ENCODE measurements at regions not wholly inside any gene's neighbourhood (a gene's known extent, or its start where the extent isn't known, plus 50 kb on each side); places are given as distances from the start of the nearest gene placed in this dataset.
"Not testable (repeated sequence)": the region's sequence is repeated elsewhere in the genome, so short reads cannot be mapped to it uniquely, and the experiment has no call there.

DNA sequence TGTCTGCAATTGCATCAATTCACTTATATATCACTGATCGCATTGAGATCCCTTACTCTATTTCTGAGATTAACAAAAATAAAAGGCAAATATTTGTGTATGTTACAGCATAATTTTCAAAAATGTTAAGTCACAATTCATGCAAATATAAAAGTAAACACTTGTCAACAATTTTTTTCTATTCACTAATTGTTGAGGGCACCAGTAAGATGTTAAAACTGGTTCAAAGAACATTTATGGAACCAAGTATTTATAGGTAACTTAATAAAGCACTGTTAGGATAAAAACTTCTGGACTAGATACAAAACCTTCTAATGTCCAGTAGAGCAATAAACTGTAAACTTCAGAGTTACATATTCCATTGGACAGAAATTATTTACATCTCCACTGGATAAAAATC lies 586.1 kb upstream of the AUTS2 start:
- no peak for DNase-seq (ENCODE audit: low read depth)

GRCh38 chr7:69017208-69017607 lies 581.1 kb upstream of the AUTS2 start:
- no peak for DNase-seq (ENCODE audit: low read depth)

DNA sequence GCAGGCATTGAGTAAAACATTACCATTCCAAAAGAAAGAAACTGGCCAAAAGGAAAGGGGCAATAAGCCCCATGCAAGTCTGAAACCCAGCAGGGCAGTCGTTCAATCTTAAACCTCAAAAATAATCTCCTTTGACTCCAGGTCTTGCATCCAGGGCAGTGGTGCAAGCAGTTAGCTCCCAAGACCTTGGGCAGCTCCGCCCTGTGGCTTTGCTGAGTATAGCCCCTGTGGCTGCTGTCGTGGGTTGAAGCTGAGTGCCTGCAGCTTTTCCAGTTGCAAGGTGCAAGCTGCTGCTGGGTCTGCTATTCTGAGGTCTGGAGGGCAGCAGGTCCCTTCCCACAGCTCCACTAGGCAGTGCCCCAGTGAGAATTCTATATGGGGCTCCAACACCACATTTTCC lies 580.1 kb upstream of the AUTS2 start:
- no peak for DNase-seq (ENCODE audit: low read depth)

GRCh38 chr7:69019437-69019836 lies 578.8 kb upstream of the AUTS2 start:
- DNase-seq (ENCODE audit: low read depth): no peak

DNA sequence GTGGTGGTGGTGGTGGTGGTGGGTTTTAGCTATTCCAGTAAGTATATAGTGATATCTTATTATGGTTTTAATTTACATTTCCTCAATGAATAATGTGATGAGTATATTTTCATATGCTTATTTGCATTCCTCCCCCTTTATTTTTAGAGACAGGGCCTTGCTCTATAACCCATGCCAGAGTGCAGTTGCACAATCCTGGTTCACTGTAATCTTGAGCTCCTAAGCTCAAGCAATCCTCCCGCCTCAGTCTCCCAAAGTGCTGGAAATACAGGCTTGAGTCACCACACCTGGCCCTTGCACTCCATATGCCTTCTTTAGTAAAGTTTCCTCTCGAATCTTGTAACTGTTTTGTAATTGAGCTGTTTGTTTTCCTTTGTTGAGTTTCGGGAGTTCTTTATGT lies 577.7 kb upstream of the AUTS2 start:
- DNase-seq (ENCODE audit: low read depth): no peak

DNA sequence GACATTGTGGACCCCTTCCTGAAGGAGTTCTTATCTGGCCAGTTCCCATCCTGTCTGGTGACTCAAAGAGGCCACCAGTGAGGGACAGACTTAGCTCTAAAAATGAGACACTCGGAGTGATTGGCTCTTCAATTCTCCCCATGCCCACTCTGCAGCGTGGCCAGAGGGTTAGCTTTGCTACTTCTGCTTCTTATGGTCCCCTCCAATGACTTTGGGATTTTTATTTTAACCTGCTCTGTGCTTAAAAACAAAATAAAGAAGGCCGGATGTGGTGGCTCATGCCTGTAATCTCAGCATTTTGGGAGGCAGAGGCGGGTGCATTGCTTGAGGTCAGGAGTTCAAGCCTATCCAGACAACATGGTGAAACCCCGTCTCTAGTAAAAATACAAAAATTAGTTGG lies 573.0 kb upstream of the AUTS2 start:
- DNase-seq (ENCODE audit: low read depth): no peak

- no peak for DNase-seq (ENCODE audit: low read depth)
These were observed 565.4 kb upstream of the AUTS2 start for GRCh38 chr7:69032848-69033247.

GRCh38 chr7:69035826-69036225 lies 562.4 kb upstream of the AUTS2 start:
- DNase-seq (ENCODE audit: low read depth): no peak

GRCh38 chr7:69036301-69036700 lies 562.0 kb upstream of the AUTS2 start:
- no peak for DNase-seq (ENCODE audit: low read depth)

DNA sequence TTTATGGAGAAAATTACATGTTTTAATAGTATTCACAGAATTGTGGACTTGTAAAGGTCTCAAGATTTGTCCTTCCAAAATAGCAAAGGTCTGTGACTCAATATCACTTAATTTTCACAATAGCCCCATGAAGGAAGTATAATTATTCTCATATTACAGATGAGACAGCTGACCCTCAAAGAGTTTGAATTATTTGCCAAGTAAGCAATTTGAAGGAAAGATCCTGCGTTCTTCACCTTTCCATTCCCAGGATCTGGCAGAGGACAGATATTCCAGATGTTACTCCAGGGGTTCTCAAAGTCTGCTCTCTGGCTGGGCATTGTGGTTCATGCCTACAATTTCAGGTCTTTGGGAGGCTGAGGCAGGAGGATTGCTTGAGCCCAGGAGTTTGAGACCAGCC lies 559.4 kb upstream of the AUTS2 start:
- DNase-seq (ENCODE audit: low read depth): no peak

DNA sequence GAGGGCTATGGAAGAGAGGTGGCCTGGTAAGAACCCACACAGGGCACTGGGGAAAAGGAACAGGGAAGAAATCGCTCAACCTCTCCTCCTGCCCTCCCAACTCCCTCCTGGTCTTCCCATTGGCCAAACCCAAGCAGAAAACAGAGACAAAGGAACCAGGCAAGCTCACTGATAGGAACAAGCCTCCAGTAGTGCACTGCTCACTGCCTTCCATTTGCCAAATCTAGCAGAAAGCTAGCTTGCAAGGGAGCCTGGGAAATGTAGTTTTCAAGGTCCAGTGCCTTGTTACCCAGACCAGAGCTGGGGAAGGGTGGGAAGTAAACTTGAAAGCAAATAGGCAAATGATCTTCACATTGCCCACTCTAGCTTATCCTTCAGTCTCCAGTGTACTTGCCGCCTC lies 556.1 kb upstream of the AUTS2 start:
- DNase-seq (ENCODE audit: low read depth): no peak

DNA sequence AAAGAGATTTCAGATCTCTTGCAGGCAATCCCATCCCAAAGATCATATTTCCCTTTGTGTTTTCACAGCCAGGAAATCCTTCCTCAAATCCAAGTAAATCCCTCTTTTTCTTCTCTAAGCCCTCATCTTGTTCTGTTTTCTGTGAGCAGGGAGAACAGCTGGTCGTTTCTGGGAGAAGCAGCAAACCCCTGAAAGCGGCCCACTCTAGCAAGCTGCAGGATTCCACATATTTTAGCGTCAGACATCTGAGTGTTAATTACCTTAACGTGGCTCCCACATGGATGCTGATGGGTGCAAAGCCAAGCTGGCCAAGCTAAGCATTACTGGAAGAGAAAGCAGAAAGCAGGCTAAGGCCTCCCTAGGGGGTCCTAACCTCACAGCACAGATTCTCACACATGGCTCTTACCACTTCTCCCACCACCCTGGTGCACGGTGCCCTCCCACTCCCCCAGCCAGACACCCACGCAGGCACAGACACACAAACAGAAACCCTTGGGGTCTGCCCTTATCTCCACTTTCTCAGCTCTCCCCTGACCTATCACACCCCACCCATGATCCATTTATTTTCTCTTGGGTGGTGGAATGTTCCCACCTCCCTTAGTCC lies 551.0 kb upstream of the AUTS2 start:
- DNase-seq (ENCODE audit: low read depth): no peak

DNA sequence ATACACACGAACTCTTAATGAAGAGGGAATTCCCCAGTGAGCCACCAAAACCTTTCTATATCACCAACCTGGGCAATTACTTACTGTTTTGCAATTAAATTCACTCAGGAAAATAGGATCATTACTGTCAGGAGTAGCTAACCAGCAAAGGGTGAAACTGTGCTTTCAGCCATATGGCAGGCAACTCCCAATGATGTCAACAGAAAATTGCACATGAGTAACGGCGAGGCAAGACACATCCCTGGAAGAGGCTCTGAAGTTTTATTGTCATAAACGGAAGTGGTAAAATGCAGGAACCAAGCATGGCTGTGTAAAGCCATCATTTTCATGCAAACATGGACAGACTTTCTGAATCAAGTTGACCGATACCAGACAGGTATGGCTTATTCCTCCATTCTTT lies 548.9 kb upstream of the AUTS2 start:
- no peak for DNase-seq (ENCODE audit: low read depth)

- DNase-seq (ENCODE audit: low read depth): no peak
These were observed 545.8 kb upstream of the AUTS2 start for GRCh38 chr7:69052447-69052846.

DNA sequence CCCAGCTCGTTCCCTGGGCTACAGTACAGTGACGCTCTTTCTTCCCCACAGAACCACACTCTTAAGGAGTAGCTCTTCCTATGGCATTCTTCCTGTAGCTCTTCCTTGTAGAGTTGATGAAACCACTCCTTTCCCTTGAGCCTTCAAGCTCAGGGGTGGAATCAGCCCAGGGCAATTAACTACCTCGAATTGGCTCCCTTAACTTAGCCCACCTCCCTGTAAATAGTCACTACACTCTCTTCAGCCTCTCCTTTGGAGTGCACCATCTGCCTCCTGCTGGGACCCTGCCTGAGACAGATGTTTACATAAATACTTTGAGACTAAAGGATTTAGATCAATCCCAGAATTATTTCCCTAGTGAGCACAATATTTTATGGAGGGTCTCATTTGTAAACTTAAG lies 537.8 kb upstream of the AUTS2 start:
- no peak for DNase-seq (ENCODE audit: low read depth)

GRCh38 chr7:69062020-69062765 lies 536.1 kb upstream of the AUTS2 start:
- DNase-seq (ENCODE audit: low read depth): no peak

DNA sequence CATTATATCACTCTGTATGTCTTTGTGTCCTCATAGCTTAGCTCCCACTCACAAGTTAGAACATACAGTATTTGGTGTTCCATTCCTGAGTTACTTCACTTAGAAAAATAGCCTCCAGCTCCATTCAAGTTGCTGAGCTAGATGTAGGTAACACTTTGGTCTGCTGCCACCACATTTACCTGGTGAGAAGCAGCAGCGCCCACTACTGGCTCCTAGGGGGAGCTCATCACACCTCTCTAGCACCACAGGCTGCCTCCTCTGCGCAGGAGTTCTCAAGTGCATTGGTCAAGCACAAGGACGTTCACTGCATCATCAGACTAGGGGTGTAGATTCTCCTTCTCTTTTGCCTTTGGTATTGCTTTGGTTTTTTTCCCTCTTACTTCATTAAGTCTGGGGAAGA lies 530.9 kb upstream of the AUTS2 start:
- no peak for DNase-seq (ENCODE audit: low read depth)

DNA sequence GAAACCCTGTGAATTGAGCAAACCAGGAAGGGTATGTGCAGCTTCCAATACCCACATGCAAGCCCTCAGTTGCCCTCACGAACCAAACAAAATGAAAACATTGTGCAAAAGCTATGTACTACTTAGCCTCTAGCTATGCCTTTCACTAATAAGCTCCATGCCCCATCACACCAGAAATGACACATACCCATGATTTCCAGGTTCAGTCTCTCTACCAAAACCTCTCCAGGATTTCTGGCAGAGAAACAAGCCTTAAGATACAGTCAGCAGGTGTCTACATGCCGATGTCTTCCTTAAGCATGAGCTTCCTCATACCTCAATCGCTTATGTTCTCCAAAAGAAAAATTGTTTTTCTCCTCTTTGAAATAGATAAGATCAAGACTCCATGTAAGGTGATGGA lies 527.8 kb upstream of the AUTS2 start:
- no peak for DNase-seq (ENCODE audit: low read depth)

DNA sequence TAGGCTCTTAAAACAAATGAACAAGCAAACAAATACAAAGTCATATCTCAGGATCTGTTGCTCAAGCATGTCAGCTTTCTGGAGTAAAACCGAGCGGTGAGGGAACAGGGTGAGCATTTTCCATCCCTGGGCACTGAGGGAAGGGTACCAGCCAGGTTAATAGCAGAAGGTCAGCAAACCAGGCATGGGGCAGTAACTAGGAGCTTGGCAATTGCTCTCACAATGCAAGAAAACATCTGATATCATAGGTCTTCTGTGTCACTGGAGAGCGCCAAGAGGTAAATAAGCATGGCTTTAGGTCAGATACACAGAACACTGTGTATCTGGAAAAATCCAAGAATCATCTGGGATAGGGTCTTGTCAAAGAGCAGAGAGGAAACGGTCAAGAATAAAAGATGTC lies 521.7 kb upstream of the AUTS2 start:
- no peak for DNase-seq (ENCODE audit: low read depth)

DNA sequence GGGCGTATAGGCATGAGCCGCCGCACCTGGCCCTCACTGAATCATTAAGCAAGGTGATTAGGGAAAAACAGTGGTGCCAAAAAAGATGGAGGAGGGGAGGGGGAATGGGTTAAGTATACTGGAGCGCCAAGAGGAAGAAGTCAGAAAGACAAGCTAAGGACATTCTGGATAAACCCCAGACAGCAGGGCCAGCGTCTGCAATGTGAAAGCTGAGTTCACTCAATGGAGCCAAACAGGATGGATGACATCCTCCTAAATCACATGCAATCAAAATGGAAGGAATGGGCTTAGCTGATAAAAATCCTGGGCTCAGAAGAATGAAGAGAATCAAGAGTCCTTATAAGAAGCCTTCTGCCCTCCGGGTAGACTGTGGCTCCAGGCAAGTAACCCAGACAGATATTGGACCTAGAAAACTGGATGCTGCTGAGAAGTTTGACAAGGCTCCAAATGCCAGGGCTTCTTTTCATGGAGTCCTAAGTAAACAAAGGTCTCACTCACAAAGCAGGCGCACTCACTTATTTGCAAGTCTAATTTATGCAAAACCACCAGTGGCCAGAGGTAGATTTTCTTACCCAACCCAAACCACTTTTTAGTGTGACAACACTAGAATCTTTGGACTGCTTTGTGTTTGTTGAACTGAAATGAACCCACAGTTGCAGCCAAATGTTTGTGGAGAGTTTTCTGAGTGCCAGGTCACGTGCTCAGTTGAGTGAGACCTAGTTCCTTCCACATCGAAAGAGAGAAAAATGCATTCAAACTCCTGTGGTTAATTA lies 519.1 kb upstream of the AUTS2 start:
- no peak for DNase-seq (ENCODE audit: low read depth)

DNA sequence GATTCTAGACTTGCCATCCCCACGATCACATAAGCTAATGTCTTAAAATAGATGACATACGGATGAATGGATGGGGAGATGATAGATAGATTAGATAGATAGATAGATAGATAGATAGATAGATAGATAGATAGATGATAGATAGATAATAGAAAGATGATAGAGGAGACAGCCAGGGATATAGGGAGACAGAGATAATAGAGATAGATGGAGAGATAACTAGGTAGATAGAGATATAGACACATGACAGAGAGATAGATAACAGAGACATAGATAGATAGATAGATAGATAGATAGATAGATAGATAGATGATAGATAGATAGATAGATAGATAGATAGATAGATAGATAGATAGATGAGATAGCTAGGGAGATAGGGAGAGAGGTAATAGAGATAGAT lies 511.0 kb upstream of the AUTS2 start:
- not testable (repeated sequence) for DNase-seq (ENCODE audit: low read depth)

DNA sequence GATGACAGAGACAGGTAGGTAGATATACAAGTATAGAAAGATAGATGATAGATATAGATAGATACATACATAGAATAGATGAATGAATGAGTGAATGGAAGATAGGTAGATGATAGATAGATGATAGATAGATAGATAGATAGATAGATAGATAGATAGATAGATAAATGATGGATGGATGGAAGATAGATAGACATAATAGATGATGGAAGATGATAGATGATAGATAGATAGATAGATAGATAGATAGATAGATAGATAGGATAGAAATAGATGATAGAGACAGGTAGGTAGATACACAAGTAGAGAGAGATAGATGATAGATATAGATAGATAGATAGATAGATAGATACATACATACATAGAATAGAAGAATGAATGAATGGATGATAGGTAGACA lies 510.1 kb upstream of the AUTS2 start:
- no peak for DNase-seq (ENCODE audit: low read depth)

DNA sequence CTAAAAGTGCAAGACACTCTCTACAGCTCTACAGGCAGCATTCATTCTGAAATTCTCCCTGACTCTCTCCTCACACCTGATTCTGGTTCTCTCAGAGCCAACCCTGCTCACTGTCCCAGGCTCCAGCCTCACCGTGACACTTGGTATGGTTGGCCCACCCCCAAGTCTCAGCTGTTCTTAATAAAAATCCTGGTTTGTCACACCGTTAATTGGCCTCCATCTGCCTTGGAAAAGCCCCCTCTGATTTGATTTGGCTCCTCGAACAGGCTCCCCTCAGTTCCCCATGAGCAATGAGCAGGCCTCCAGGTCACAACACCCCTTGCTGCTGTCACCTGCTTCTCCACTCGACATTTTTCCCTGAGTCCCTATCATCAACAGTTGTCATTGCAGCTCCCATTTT lies 507.3 kb upstream of the AUTS2 start:
- no peak for DNase-seq (ENCODE audit: low read depth)

Measured in stimulated activated CD8-positive, alpha-beta memory T cell treated with anti-CD3 and anti-CD28 coated beads, Interleukin-15, amount 100 ng/mL, for 1 hour (primary cell).